ENCODE measurements at regions not wholly inside any gene's neighbourhood (a gene's known extent, or its start where the extent isn't known, plus 50 kb on each side); places are given as distances from the start of the nearest gene placed in this dataset.

DNA sequence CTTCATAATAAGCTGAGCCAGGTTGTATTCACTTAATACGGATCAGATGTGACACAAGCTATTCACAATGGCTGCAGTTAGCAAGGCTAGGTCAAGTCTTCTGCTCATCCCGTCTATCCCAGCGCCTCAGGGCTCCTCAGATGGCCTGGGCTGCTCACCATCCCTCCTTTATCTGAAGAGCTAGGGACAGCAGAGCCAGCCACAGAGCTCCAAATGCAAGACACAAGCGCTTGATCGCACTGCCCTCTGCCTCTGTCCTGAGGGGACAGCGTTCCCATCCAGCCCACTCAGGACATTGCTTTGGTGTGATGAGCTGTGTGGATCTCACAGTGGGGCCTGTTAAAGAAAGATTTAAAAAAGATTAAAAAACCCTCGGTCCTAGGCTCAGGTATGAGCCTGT lies 254.4 kb upstream of the HS6ST1 start:
- H3K4me1 Mint-ChIP-seq (ENCODE audit: low read depth): no peaks in the 10 kb centered on the region
- H3K27ac Mint-ChIP-seq: no peak overlapping the region
- Histone ChIP-seq H3K36me3 (ENCODE audit: insufficient read depth, low read length) (no peaks in the 10 kb centered on the region), H3K27me3 (ENCODE audit: control insufficient read depth in 1 of 2, insufficient read depth in 2 of 2, low read length in 2 of 2) (no peaks in the 10 kb centered on the region), H3K4me1 (ENCODE audit: insufficient read depth, low read length) (no peaks in the 10 kb centered on the region), H3K9me3 (ENCODE audit: control insufficient read depth in 1 of 2, insufficient read depth in 1 of 2, low read length in 2 of 2) (no peaks in the 10 kb centered on the region), H3K4me3 (ENCODE audit: low read length) (no peak overlapping the region), H3K27ac (ENCODE audit: low read depth in 1 of 2, low read length in 2 of 2) (no peak overlapping the region)
- no peaks in the 10 kb centered on the region for H3K9me3 Mint-ChIP-seq
- ATAC-seq (ENCODE audit: poor library complexity) (no peak), DNase-seq (peak in 1 of 14 experiments; percentile 14)
- H3K27me3 Mint-ChIP-seq: peaks cover 9% of the 10 kb centered on the region
- H3K36me3 Mint-ChIP-seq (ENCODE audit: low read depth): no peaks in the 10 kb centered on the region
- TF ChIP-seq, protein P1, sequence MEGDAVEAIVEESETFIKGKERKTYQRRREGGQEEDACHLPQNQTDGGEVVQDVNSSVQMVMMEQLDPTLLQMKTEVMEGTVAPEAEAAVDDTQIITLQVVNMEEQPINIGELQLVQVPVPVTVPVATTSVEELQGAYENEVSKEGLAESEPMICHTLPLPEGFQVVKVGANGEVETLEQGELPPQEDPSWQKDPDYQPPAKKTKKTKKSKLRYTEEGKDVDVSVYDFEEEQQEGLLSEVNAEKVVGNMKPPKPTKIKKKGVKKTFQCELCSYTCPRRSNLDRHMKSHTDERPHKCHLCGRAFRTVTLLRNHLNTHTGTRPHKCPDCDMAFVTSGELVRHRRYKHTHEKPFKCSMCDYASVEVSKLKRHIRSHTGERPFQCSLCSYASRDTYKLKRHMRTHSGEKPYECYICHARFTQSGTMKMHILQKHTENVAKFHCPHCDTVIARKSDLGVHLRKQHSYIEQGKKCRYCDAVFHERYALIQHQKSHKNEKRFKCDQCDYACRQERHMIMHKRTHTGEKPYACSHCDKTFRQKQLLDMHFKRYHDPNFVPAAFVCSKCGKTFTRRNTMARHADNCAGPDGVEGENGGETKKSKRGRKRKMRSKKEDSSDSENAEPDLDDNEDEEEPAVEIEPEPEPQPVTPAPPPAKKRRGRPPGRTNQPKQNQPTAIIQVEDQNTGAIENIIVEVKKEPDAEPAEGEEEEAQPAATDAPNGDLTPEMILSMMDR (IDR thresholded peaks at IDR 0.05): no peak
- no peak overlapping the region for H3K4me3 Mint-ChIP-seq
- ChIA-PET CTCF (no interaction called here), POLR2A (no interaction called here)
- intact Hi-C loops (cut with DNase I, micrococcal nuclease): no loop called here

DNA sequence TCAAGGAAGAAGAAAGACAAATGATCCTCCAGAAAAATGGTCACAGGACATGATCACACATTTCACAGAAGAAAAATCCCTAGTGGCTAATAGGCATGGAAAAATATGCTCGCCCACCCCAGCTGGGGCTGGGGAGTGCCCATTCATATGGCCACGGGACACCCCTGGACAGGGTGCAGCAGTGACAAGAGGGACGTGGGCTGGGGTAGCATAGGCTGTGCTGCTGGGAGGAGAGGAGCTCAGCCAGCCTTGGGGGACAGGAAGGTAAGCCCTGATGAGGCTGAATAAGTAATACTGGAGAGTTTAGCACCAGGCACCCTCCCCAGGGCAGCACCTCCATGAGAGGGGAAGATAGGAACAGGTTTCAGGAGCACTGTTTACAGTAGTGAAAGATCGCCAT lies 254.9 kb upstream of the HS6ST1 start:
- no peaks in the 10 kb centered on the region for H3K9me3 Mint-ChIP-seq
- H3K27ac ChIP-seq (ENCODE audit: low read depth in 1 of 2, low read length in 2 of 2): no peak overlapping the region
- no peaks in the 10 kb centered on the region for H3K27me3 ChIP-seq (ENCODE audit: control insufficient read depth in 1 of 2, insufficient read depth in 2 of 2, low read length in 2 of 2)
- no peak overlapping the region for H3K4me3 ChIP-seq (ENCODE audit: low read length)
- no peaks in the 10 kb centered on the region for H3K36me3 Mint-ChIP-seq (ENCODE audit: low read depth)
- ATAC-seq (ENCODE audit: poor library complexity): no peak
- intact Hi-C loops (cut with DNase I, micrococcal nuclease): no loop called here
- CTCF ChIA-PET: no interaction called here
- no peaks in the 10 kb centered on the region for H3K4me1 Mint-ChIP-seq (ENCODE audit: low read depth)
- no peaks in the 10 kb centered on the region for H3K36me3 ChIP-seq (ENCODE audit: insufficient read depth, low read length)
- H3K9me3 ChIP-seq (ENCODE audit: control insufficient read depth in 1 of 2, insufficient read depth in 1 of 2, low read length in 2 of 2): no peaks in the 10 kb centered on the region
- POLR2A ChIA-PET: no interaction called here
- no peaks in the 10 kb centered on the region for H3K4me1 ChIP-seq (ENCODE audit: insufficient read depth, low read length)
- DNase-seq: peak in 1 of 14 experiments; percentile 20
- no peak overlapping the region for H3K4me3 Mint-ChIP-seq
- peaks cover 9% of the 10 kb centered on the region for H3K27me3 Mint-ChIP-seq
- TF ChIP-seq, protein P1 (IDR thresholded peaks at IDR 0.05): no peak
- H3K27ac Mint-ChIP-seq: no peak overlapping the region

DNA sequence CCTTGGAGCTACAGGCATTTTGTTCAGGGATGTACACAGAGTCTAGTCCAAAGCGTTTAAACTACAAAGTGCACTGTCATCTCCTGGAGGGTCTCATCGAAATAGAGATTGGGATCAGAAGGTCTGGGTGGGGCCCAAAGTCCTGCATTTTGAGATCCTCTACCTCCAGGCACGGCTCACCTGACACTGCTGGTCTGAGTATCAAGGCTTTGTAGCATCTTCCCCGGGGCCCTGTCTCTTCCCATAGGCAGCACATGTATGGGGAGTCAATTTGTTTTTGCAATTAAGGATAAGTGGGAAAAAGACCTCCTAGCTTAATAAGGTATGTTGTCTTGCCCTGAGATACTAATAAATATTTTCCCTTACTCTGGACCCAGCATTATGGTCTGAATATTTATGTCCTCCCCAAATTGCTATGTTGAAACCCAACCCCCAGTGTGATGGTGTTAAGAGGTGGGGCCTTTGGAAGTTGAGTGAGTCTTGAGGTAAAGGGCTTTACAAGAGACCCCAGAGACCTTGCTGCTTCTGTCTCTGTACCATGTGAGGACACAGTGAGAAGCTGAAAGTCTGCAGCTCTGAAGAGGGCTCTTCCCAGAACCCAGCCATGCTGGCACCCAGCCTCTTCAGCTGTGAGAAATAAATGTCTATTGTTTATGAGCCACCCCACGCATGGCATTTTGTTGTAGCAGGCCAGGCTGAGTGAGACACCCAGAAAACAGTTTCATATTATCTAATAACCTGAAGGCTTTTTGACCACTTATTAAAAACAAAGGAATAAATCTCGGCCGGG lies 258.7 kb upstream of the HS6ST1 start:
- no peaks in the 10 kb centered on the region for H3K36me3 ChIP-seq (ENCODE audit: insufficient read depth, low read length)
- H3K9me3 ChIP-seq (ENCODE audit: control insufficient read depth in 1 of 2, insufficient read depth in 1 of 2, low read length in 2 of 2): no peaks in the 10 kb centered on the region
- ATAC-seq (ENCODE audit: poor library complexity) (no peak), DNase-seq (no peak)
- H3K27ac ChIP-seq (ENCODE audit: low read depth in 1 of 2, low read length in 2 of 2): no peak overlapping the region
- Mint-ChIP-seq H3K9me3 (no peaks in the 10 kb centered on the region), H3K27ac (no peak overlapping the region), H3K27me3 (peaks cover 9% of the 10 kb centered on the region), H3K4me3 (no peak overlapping the region), H3K36me3 (ENCODE audit: low read depth) (no peaks in the 10 kb centered on the region), H3K4me1 (ENCODE audit: low read depth) (no peaks in the 10 kb centered on the region)
- TF ChIP-seq, protein P1 (IDR thresholded peaks at IDR 0.05): no peak
- no peaks in the 10 kb centered on the region for H3K4me1 ChIP-seq (ENCODE audit: insufficient read depth, low read length)
- H3K27me3 ChIP-seq (ENCODE audit: control insufficient read depth in 1 of 2, insufficient read depth in 2 of 2, low read length in 2 of 2): no peaks in the 10 kb centered on the region
- ChIA-PET CTCF (no interaction called here), POLR2A (no interaction called here)
- no peak overlapping the region for H3K4me3 ChIP-seq (ENCODE audit: low read length)
- intact Hi-C loops (cut with DNase I, micrococcal nuclease): no loop called here

Data from CD4-positive, alpha-beta T cell (primary cell).